CD1c-positive myeloid dendritic cell (primary cell): ENCODE measurements at regions not wholly inside any gene's neighbourhood (a gene's known extent, or its start where the extent isn't known, plus 50 kb on each side); places are given as distances from the start of the nearest gene placed in this dataset.

Source experiments
- DNase-seq: peaks from one replicate; pipeline ENCODE4 v3.0.0-alpha.2; 2016; ENCODE audit errors: extremely low spot score

GRCh38 chr10:10096296-10096695 is 921.4 kb upstream of the CELF2 start:
- DNase-seq, result no peak

DNA sequence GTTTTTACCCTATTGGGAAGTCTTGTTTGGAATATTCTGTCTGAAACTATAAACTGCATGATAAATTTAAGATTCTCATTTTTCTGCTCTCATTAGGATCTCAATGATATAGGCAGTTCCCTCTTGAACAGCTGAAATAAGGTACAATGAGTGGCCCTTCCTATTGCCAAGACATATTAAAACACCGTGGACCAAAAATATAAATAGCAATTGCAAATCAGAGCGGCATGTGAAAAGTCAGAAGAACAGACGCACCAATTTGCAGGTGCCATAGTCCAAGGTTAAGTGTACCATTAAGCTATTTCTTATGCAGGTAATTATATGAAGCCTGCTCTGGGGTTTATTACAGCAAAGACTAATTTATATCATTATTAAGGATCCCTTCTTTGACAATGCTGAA is 920.8 kb upstream of the CELF2 start:
- no peak for DNase-seq

- DNase-seq, result no peak
These were observed 916.6 kb upstream of the CELF2 start for GRCh38 chr10:10101106-10101505.

- DNase-seq, result no peak
These were observed 906.7 kb upstream of the CELF2 start for GRCh38 chr10:10110844-10111490.

DNA sequence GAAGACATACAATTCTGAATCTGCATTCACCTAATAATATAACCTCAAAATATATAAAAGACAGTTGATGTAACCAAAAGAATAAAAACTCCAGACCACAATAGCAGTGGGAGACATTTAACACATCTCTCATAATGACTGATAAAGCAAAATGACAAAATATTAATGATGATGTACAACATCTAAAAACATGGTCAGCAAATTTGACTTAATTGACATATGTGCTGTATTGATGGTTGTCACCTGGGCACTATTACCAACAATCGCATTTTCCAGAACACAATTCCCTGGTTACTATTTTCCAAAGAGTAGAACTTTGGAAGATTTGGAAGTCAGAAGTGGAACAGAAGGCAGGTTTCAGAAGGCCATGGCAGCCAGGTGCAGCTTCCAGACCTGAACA is 899.5 kb upstream of the CELF2 start:
- no peak for DNase-seq

DNA sequence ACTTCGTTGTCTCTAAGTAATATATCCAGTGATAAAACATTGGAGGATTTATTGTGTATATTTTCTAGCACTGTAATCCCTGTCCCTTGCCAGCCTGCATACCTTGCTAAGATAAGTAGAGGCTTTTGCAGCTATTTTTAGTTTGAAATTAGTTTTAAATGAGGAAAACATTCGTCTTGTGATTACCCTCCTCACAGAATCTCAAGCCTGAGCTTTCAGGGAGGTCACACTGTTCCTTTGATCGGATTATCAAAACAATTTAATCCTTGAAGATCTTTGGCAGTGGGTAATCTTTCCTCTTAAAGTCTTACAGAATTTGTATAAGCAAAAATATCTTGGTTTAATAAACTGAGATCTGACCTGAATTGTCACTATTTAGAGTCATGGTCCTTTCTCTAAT is 897.0 kb upstream of the CELF2 start:
- DNase-seq, result no peak

GRCh38 chr10:10125676-10126075 is 892.0 kb upstream of the CELF2 start:
- no peak for DNase-seq

- DNase-seq, result peak; percentile 20
These were observed 891.5 kb upstream of the CELF2 start for GRCh38 chr10:10126218-10126617.

GRCh38 chr10:10128387-10128786 is 889.3 kb upstream of the CELF2 start:
- DNase-seq, result no peak

DNA sequence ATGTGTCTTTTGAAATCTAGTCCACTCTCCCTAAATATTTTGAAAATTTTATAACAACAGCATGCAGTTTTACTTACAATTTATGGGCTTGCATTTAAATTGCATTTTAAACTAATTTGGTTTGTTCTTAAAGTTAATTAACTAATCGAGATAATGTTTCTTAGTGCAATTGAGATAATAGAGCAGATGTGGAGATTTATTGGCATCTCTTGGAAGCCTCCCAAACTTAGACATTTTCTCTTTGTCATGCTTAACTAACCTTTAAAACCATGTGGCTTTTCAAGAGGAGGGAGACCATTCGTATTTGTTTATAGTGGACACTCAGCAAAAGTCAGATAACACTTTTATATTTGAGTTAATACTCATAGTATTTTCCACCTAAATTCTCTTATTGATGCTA is 887.0 kb upstream of the CELF2 start:
- DNase-seq, result no peak

DNA sequence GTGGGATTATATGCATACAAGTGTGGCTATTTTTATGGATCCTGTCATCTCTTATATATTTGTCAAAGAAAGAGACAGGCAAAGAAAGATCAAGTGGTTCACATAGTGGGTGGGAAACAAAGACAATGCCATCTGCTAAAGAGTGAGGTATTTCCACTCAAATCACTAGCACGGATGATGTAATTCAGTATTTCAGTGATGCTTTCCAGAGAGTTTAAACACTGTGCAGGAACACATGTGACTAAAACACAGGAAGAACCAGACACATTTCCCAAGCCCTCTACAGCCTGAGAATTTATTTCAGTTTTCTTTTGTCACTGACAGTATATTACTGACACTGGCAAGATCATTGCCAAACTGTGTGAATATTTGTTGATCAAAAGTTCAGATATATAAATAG is 885.7 kb upstream of the CELF2 start:
- DNase-seq, result no peak

DNA sequence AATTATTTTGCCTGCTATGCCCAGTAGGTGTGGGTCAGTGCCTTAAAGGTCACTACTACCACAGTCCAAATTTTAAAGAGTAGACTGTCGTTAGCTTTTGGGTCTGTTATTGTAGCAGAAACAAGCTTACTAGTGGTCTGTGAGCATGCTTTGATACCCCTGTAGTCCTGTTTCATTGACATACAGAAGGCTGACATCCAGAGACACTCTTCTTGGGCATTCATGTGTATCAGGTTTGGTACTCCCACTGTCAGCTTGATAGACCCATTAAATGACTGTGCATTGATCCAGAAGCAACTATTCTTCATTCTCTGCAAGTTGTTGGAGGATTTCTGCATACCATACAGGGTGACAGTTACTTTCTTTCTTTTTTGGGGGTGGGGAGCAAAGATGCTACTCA is 884.4 kb upstream of the CELF2 start:
- DNase-seq, result no peak

DNA sequence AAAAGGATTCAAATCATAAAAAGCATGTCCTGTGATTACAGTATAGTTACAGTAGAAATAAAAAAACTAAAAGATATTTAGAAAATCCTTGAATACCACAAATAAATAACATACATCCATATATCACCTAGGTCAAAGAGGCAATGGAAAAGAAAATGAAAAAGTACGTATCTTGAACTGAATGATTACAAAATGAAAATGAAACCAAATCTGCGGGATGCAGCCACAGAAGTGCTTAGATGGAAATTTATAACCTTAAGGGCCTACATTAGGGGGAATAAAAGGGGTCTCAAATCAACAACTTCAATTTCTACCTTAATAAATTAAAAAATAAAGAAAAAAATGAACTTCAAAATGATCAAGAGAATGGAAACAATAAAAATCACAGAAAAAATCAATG is 879.0 kb upstream of the CELF2 start:
- DNase-seq, result no peak

- no peak for DNase-seq
These were observed 875.8 kb upstream of the CELF2 start for GRCh38 chr10:10141782-10142382.

GRCh38 chr10:10146604-10147003 is 871.1 kb upstream of the CELF2 start:
- DNase-seq, result no peak

- DNase-seq, result no peak
These were observed 867.8 kb upstream of the CELF2 start for GRCh38 chr10:10149899-10150298.

GRCh38 chr10:10156917-10157600 is 860.6 kb upstream of the CELF2 start:
- DNase-seq, result no peak

DNA sequence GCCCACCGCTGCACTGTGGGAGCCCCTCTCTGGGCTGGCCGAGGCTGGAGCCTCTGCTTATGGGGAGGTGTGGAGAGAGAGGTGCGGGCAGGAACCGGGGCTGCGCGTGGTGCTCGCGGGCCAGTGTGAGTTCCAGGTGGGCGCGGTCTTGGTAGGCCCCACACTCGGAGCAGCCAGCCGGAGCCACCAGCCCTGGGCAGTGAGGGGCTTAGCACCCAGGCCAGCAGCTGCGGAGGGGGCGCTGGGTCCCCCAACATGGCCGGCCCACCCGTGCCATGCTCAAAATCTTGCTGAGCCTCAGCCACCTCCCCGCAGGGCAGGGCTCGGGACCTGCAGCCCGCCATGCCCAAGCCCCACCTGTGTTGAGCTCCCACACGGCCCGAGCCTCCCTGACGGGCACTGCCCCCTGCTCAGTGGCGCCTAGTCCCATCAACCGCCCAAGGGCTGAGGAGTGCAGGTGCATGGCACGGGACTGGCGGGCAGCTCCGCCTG is 856.8 kb upstream of the CELF2 start:
- DNase-seq, result no peak

GRCh38 chr10:10164848-10165247 is 852.8 kb upstream of the CELF2 start:
- DNase-seq, result no peak

GRCh38 chr10:10165415-10165814 is 852.3 kb upstream of the CELF2 start:
- DNase-seq, result no peak

GRCh38 chr10:10178476-10178875 is 839.2 kb upstream of the CELF2 start:
- no peak for DNase-seq

GRCh38 chr10:10193848-10194247 is 823.8 kb upstream of the CELF2 start:
- DNase-seq, result no peak

GRCh38 chr10:10196701-10197100 is 821.0 kb upstream of the CELF2 start:
- DNase-seq, result no peak
